Non-pigmented ciliary epithelial cell (primary cell): ENCODE measurements at regions not wholly inside any gene's neighbourhood (a gene's known extent, or its start where the extent isn't known, plus 50 kb on each side); places are given as distances from the start of the nearest gene placed in this dataset.
"Not testable (repeated sequence)": the region's sequence is repeated elsewhere in the genome, so short reads cannot be mapped to it uniquely, and the experiment has no call there.

Experiments
- DNase-seq: peaks from one replicate; pipeline ENCODE4 v3.0.0-alpha.2; 2010; ENCODE audit warnings: low read depth

DNA sequence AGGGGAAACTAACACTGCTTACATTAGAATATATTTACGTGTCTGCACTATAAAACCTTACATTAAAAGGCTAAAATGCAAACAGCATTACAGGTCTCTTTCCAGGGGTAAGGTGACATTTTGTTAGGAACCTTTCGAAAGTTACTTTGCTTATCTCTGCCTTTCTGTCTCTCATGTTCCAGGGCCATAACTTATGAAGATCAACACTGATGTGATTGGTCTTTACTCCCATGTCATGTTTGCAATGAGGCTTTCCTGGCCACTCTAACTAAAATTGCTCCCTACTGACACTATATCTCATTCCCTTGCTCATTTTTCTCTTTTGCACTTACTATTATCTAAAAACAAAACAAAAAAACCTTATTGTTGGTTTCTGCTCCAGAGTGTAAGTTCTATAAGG is 119.0 kb downstream of the JRKL start:
- no peak for DNase-seq

DNA sequence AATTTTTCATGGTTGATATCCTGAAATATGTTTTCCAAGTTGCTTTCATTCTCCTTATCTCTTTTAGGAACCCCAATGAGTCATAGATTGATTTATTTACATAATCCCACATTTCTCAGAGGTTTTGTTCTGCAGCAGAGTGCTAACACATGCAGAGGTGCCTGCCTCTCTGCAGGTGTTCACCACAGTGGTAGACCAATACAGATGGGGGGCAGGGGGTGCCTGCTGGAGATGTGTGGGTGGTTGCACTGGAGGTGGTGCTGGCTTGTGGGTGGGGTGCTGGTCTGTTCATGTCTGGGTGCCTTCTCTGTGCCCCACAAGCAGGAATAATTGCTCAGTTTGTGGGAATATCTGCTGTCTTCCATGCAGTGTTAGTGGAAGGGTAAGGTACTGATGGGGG is 131.1 kb downstream of the JRKL start:
- DNase-seq: no peak

DNA sequence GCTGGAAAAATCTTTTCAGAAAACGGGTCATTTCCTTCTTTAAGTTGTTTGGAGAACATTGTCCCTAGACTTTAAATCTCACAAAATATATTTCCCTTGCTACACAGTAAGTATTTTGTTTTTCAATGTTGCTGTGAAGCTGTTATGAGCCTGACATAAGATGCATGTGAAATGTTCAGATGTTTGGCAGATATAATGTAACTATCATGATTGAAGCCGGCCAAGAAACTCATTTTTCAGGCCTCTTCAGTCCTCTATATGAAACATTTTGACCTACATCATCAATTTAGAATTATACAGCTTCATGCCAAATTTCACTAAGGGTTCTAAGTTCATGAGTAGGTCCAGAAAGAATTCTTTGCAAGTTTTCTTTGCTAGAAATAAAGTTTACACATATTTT is 133.8 kb downstream of the JRKL start:
- DNase-seq: no peak

DNA sequence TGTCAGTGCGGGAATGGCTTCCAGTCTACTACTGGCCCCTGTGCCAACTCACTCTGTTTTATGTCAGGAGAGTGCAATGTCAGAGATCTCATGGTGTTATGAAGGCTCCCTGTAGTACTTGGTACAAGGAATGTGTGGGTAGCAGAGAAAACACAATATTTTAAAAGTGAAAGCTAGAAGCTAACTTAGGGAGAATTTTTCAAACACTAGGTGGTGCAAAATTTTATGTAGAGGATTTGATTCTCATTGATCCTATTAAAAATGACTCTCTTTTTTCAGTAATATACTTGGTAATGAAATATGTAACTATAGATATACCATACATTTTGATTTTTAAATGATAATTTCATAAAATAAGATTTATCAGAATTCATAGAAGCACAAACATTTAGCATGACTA is 134.7 kb downstream of the JRKL start:
- no peak for DNase-seq

DNA sequence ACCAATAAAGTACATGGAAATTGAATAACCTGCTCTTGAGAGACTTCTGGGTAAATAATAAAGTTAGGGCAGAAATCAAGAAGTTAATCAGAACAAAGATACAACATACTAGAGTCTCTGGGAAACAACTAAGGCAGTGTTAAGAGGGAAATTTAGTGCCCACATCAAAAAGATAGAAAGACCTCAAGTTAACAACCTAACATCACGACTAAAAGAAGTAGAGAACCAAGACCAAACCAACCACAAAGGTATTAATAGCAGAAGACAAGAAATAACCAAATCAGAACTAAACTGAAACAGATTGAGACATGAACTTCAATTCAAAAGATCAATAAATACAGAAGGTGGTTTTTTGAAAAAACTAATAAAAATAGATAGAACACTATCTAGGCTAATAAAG is 140.7 kb downstream of the JRKL start:
- DNase-seq: no peak

DNA sequence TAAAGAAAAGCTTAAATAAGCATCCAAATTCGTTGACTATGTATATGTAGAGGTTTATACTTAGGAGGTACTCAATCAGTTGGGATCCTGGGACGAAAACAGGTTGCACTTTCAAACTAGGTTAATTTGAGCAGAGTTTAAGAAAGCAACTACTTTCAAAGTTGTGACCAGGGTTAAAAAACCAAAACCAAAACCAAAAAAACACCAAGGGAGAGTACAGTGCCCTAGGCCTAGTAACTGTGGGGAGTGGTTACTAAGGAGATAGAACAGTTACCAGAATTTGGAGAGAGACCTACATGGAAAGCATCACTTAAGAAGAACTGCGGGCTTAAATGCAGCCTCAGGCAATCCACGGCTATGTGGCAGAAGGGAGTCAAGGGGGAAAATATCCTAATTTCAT is 148.3 kb downstream of the JRKL start:
- no peak for DNase-seq

DNA sequence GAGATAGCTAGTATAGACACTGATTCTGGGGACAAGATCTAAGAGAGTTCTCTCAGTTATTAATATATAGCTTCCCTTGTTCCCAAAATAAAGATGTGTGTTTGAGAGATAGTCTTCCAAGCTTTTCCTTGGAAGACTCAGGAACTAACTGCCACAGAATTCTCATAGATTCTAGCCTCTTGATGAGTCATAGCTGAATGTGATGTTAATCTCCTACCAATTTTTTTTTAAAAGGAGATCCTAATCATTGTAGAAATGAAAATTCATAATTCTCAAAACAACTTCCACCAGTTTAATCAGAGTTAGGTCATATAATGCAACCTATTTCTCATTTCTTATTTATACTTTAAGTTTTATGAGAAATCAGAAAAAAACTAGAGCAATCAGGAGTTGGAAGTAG is 148.8 kb downstream of the JRKL start:
- DNase-seq: no peak

DNA sequence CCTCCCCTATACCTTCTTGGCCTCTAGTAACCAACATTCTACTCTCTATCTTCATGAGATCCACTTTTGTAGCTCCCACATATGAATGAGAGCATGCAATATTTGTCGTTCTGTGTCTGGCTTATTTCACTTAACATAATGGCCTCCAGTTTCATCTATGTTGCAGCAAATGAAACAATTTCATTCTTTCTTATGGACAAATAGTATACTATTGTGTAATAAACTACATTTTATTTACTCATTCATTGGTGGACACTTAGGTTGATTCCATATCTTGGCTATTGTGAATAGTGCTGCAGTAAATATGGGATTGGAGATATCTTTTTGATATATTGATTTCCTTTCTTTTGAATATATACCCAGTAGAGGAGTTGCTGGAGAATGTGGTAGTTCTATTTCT is 151.1 kb downstream of the JRKL start:
- no peak for DNase-seq

DNA sequence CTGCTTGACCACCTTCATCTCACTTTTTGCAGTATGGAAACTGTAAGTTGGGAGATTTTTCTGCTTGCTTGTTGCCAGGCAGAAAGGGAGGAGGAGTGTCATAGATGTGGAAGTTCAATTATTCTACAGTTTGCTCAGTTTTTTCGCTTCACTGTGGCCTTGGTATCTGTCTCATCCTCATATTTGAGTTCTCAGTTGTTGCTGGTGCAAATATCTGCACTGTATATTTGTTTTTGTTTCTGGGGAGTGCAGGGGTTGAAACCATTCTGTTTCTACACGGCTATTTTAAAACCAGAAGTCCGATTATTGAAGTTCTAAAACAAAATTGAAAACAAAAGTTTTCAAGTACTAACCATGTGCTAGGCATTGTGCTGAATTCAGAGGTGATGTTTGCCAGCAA is 153.4 kb downstream of the JRKL start:
- no peak for DNase-seq

DNA sequence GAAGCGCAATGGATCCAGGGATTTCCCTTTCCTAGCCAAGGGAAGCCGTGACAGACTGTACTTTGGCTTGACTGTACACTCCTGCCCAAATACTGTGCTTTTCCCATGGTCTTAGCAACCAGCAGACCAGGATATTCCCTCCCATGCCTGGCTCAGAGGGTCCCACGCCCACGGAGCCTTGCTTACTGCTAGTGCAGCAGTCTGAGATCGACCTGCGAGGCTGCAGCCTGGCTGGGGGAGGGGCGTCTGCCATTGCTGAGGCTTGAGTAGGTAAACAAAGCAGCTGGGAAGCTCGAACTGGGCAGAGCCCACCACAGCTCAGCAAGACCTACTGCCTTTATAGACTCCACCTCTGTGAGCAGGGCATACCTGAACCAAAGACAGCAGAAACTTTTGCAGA is 155.4 kb downstream of the JRKL start:
- DNase-seq: not testable (repeated sequence)

DNA sequence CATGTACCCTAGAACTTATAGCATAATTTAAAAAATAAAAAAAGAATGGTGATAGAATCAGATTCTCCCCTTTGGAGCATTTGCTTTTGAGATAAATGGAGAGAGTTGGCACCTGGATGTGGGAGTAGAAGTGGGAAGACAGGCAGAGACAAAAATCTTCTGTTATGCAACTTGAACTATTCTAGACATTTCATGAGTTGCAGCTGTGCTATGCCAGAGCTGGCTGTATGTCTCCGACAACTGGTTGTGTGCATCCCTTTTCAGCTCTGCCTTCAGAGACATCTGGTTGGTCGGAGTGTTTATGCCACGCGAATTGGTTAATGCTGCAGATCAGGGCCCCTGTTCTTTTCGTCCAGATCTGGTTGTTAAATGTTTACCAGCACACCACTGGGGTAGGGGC is 161.3 kb downstream of the JRKL start:
- DNase-seq: no peak

DNA sequence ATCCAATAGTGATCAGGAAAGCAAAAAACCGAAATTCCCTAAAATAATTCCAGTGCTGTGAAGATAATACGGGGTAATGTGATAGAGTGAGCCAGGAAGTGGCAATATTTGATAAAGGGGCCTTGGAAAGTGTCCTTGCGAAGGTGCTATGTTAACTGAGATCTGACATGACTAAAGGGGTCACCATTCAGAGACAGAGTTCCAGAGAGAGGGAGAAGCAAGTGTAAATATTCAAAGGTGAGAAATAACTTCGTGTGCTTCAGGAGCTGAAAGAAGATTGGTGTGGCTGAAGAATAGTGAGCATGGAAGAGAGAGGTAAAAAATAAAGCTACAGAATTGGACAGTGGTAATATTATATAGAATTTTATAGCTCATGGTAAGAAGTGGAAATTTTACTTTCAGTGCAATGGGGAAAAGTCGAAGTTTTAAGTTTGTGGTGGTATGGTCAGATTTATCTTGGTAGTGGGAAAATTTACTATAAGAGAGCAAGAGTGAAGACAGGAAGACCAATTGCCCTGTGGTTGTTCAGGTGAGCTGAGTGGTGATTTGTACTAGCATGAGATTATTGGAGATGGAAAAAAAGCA is 164.5 kb downstream of the JRKL start:
- DNase-seq: no peak

DNA sequence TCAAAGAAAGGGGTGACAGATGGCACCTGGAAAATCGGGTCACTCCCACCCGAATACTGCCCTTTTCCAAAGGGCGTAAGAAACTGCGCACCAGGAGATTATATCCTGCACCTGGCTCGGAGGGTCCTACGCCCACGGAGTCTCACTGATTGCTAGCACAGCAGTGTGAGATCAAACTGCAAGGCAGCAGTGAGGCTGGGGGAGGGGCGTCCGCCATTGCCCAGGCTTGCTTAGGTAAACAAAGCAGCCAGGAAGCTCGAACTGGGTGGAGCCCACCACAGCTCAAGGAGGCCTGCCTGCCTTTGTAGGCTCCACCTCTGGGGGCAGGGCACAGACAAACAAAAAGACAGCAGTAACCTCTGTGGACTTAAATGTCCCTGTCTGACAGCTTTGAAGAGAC is 166.0 kb downstream of the JRKL start:
- not testable (repeated sequence) for DNase-seq

DNA sequence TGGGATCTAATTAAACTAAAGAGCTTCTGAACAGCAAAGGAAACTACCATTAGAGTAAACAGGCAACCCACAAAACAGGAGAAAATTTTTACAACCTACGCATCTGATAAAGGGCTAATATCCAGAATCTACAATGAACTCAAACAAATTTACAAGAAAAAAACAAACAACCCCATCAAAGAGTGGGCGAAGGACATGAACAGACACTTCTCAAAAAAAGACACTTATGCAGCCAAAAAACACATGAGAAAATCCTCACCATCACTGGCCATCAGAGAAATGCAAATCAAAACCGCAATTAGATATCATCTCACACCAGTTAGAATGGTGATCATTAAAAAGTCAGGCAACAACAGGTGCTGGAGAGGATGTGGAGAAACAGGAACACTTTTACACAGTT is 170.9 kb downstream of the JRKL start:
- DNase-seq: not testable (repeated sequence)

DNA sequence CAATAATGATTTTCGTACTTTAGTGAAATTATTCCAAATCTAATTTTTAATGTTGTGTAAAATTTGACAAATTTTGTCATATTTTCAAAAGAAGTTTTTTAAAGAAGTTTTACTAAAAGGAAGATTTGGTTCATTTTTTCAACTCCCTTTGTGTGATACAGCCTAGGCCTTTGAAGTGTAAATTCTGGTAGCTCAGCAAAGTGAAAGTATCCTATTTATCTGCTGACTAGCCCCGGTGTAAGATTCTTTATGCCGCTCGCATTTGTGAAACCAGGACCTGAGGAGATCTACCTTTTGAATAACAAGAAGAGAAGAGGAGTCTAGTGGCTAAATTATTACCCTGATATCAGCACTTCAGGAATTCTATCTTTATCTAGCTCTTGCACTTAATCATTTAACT is 177.4 kb downstream of the JRKL start:
- no peak for DNase-seq

DNA sequence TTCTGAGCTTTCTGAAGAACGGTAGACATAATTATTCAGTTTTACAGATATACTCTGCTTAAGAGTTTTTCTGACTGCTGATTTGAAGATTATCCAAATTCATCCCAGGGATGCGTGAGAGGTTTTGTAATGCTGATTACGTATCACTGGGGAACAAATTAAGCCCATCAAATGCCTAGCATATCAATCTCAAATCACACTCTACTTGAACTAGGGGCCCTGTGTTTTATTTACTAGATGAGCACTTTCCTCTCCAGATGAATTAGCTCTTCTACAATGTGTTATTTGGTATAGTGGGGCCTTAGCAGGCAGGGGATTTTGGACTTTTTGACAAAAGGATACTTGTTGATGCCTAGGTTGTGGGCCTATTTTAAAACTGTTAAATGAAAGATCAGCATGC is 177.9 kb downstream of the JRKL start:
- DNase-seq: no peak

DNA sequence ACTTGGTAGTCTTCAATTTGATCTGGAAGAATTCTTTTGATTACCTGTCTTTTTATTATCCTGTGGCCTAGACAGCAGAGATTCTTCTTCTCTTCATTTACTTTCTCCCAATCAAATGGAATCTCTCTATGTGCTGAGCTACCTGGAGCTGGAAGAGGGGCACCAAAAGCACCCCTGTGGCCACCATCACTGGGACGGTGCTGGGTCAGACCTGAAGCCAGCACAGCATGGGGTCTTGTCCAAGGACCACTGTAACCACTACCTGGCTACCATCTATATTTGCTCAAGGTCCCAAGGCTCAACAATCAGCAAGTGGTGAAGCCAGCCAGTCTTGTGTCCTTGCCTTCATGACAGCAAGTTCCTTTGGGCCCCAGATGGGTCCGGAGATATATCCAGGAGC is 186.6 kb downstream of the JRKL start:
- no peak for DNase-seq

DNA sequence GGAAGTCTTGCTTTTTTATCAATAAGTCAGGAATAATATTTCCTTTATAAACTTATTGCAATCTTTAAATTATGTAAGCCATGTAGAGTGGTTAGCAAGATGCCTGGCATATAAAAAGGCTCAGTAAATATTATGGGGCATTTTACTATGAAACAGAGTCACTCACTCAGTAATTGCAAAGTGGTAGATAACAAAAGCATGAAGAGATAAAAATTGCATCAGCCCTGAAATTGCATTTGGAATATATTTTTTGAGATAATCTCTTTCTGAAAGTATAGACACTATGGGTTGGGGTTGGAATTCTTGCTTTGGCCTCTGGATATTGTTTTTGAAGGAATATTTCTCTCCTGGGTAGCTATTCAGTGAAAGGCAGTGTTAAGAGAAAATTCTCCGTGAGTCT is 188.6 kb downstream of the JRKL start:
- DNase-seq: no peak

DNA sequence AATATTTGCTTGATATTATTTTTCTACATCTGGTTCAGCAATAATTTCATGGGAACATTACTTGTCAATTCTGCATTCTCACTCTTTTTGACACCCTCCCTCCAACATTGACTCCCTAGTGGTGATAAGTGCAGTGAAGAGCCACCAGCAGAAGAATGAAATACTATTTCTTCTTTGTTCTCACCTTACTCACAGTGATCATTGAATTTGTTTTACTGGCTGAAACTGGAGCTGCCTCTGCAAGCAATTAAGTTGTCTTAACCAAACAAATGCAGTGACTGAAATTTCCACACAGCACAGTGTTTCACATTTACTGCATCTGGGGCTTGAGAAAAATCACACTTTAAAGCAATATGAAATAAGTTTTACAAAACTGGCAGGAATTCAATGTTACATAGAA is 189.8 kb downstream of the JRKL start:
- no peak for DNase-seq

DNA sequence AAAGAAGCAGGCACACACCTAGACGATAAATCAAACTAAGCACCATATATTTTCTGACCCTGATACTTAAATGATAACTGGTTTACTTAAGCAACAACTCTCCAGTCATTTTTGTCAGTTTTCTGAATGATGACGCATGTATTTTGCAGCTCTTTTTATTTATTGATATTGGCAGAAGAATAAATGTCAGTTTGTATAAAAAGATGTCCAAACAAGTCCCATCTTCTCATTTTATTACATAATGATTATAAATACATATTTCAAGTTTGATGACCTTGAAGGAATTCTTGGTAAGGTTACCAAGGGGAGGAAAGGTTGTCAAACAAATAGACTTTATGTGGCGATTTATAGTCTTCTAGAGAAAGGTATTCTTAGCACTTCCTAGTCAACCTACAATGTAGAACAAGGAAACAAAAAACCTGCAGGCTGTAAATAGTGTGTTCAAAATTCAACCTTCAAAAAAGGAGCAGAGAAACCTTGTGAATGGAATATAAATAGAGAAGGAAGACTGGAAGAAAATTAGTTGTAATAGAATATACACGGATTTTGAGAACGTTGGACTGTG is 190.7 kb downstream of the JRKL start:
- no peak for DNase-seq

DNA sequence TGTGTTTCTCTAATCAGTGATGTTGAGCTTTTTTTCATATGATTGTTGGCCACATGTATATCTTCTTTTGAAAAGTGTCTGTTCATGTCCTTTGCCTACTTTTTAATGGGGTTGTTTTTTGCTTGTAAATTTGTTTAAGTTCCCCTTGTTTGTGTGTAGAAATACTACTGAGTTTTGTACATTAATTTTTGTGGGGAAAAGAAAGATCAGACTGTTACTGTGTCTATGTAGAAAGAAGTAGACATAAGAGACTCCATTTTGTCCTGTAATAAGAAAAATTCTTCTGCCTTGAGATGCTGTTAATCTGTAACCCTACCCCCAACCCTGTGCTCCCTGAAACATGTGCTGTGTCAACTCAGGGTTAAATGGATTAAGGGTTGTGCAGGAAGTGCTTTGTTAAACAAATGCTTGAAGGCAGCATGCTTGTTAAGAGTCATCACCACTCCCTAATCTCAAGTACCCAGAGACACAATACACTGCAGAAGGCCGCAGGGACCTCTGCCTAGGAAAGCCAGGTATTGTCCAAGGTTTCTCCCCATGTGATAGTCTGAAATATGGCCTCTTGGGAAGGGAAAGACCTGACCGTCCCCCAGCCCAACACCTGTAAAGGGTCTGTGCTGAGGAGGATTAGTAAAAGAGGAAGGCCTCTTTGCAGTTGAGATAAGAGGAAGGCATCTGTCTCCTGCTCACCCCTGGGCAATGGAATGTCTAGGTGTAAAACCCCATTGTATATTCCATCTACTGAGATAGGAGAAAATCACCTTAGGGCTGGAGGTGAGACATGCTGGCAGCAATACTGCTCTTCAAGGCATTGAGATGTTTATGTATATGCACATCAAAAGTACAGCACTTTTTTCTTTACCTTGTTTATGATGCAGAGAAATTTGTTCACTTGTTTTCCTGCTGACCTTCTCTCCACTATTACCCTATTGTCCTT is 196.4 kb downstream of the JRKL start:
- not testable (repeated sequence) for DNase-seq

DNA sequence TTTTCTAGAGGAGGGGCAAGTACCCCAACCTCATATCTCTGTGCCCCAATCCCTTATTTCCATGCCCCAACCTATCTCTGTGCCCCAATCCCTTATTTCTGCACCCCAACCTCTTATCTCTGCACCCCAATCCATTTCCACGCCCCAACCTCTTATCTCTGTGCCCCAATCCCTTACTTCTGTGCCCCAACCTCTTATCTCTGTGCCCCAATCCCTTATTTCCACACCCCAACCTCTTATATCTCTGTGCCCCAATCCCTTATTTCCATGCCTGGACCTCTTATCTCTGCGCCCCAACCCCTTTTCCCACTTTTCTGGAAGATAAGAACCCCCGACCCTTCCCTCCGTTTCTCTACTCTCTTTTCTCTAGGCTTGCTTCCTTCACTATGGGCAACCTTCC is 199.0 kb downstream of the JRKL start:
- not testable (repeated sequence) for DNase-seq

DNA sequence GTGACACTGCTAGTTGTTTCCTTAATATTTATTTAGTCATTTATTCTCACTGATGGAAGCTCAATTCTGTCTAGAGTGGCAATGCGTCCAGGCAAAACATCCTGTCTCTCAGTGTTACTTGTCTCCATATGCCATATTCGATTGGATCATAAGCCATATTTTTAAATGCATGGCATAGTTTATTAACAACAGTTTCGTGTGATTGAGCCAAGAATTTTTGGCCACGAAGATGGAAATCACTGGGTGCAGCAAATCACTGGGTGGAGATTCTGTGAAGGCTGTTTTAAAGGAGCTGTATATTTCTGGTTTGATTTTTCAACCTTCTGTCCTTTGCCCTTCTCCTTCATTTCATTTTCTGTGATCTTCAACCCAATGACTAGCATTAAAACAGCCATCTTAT is 205.2 kb downstream of the JRKL start:
- no peak for DNase-seq
